Keratinocyte (primary cell): ENCODE measurements at regions not wholly inside any gene's neighbourhood (a gene's known extent, or its start where the extent isn't known, plus 50 kb on each side); places are given as distances from the start of the nearest gene placed in this dataset.

Experiments
- CTCF ChIP-seq, 3 experiments: IDR thresholded peaks in 1 of 3; conservative IDR thresholded peaks in 1 of 3; optimal IDR thresholded peaks in 1 of 3; 2 replicates in 2 of 3; 3 replicates in 1 of 3; pipeline versions ENCODE3 to v1.5.1; 2011; ENCODE audit warnings: low read length in 3 of 3, mild to moderate bottlenecking in 3 of 3, moderate library complexity in 2 of 3, control low read depth in 1 of 3, inconsistent platforms in 1 of 3; ENCODE audit not compliant: insufficient read depth in 2 of 3; ENCODE audit errors: extremely low read depth in 1 of 3
- EZH2 ChIP-seq: IDR thresholded peaks from one replicate; pipeline ENCODE4 v1.6.1; 2012; ENCODE audit warnings: inconsistent platforms, mild to moderate bottlenecking, low read length, moderate library complexity

GRCh38 chr3:3342141-3342540 lies 162.7 kb upstream of the CRBN start:
- TF ChIP-seq CTCF (optimal IDR thresholded peaks at IDR 0.05 in 1 of 3, IDR thresholded peaks at IDR 0.05 in 1 of 3, conservative IDR thresholded peaks at IDR 0.05 in 1 of 3; ENCODE audit: extremely low read depth in 1 of 3, insufficient read depth in 2 of 3, low read length in 3 of 3), result no peak
- no peak for TF ChIP-seq EZH2
